ENCODE measurements at regions not wholly inside any gene's neighbourhood (a gene's known extent, or its start where the extent isn't known, plus 50 kb on each side); places are given as distances from the start of the nearest gene placed in this dataset.

DNA sequence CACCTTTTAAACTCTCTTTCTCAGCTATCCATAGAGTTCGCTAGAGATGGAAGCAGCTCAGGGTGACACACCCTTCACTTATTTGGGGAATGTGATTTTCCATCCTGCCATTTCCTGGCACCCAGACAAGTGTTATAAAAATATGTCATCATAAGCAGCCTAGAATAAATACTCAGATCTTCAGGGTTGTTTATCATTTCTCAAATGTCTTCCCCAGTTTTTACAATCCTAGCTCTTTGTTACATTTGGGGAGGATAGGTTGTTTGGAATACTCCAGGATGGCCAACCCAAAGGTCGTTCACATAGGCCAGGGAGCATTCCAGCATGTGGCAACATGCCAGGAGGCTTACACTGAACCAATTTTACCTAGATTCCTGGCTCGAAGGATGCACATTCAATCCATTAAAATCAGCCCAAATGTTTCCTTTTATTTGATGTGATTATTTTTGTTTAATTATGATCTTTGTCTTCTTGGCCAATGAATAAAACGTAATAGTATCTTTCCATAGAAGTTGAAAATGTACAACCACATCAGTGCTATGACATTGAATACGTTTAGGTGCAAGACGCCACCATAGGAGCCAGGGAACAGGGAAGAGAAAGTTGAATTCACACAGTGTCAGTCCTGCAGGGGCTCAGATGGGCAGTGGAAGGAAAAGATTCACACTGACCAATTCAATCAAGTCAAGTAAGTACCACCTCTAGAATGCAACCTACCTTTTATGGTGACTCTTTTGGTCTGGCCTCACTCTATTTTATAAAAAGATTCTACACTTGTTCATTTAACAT is 537.7 kb upstream of the MDFIC2 start:
- TF ChIP-seq POLR2A (IDR thresholded peaks at IDR 0.05; ENCODE audit: low read depth, low read length) (no peak), POLR2AphosphoS5 (IDR thresholded peaks at IDR 0.05; ENCODE audit: low read depth, low read length) (no peak), TAF1 (IDR thresholded peaks at IDR 0.05; ENCODE audit: borderline replicate concordance, low read depth, low read length) (no peak)
